ENCODE measurements at regions not wholly inside any gene's neighbourhood (a gene's known extent, or its start where the extent isn't known, plus 50 kb on each side); places are given as distances from the start of the nearest gene placed in this dataset.

DNA sequence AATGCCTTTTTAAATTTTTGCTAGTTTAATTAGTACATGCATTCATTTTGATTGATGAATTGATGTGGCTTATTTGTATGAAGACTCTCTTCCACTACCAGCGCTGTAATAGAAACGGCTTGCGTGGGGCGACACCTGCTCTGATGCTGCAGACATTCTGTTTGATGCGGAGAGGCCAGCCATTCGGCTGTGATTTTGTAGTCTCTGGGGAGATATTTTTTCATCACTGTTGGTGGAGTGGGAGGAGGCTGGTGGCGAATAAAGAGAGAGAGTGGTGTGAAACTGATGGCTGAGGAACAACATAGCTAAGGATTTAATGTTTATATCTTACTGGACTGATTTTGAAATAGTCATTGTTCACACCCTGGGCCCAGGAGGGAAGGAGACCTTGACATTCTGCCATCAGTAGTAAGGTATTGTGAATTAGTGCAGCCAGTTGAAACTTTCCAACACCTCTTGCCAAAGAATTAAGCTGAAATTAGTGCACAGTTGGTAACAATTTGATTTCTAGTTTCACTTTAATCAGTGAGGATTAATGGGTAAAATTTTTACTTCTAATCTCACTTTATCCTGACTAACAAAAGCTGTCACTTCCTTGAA, 224.1 kb downstream of the MTX2 start:
- Mint-ChIP-seq H3K4me1 (ENCODE audit: unreplicated experiment) (peaks cover 30% of the 10 kb centered on the region), H3K36me3 (ENCODE audit: low read depth, unreplicated experiment) (no peaks in the 10 kb centered on the region), H3K4me3 (ENCODE audit: unreplicated experiment) (no peak overlapping the region)

GRCh38 chr2:176493909-176494308, 224.7 kb downstream of the MTX2 start:
- no peak for DNase-seq (ENCODE audit: low spot score)
- Mint-ChIP-seq H3K4me1 (ENCODE audit: unreplicated experiment) (peaks cover 30% of the 10 kb centered on the region), H3K27ac (ENCODE audit: unreplicated experiment) (no peak overlapping the region), H3K9me3 (ENCODE audit: unreplicated experiment) (no peaks in the 10 kb centered on the region), H3K36me3 (ENCODE audit: low read depth, unreplicated experiment) (no peaks in the 10 kb centered on the region), H3K4me3 (ENCODE audit: unreplicated experiment) (no peak overlapping the region), H3K27me3 (ENCODE audit: unreplicated experiment) (peaks cover 3% of the 10 kb centered on the region)
- TF ChIP-seq CTCF (IDR thresholded peaks at IDR 0.05; ENCODE audit: unreplicated experiment) = no peak

More for the DNA sequence above, 224.1 kb downstream of the MTX2 start:
- DNase-seq (ENCODE audit: low spot score) = no peak
- H3K27ac Mint-ChIP-seq (ENCODE audit: unreplicated experiment) = no peak overlapping the region
- no peaks in the 10 kb centered on the region for H3K9me3 Mint-ChIP-seq (ENCODE audit: unreplicated experiment)
- no peak for TF ChIP-seq CTCF (IDR thresholded peaks at IDR 0.05; ENCODE audit: unreplicated experiment)
- peaks cover 3% of the 10 kb centered on the region for H3K27me3 Mint-ChIP-seq (ENCODE audit: unreplicated experiment)

DNA sequence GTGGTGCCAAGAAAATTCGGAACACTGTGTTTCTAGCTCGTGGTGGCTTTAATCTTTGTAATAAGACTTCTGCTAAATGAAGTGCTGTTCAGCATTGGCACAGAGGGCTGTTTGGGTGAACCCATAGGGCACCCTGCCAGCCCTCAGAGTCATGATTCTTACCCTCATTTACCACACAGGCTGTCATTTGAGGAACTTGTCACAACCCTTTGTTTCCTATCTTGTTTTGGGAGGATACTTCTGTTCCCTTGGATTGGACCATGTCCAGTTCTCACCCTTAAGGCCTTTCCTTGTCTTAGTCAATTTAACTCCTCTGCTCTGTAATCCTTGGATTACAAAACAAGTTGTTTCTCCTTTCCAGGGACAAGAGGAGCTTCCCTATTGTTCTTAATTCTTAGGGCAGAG, 225.7 kb downstream of the MTX2 start:
- Mint-ChIP-seq H3K4me3 (ENCODE audit: unreplicated experiment) (no peak overlapping the region), H3K9me3 (ENCODE audit: unreplicated experiment) (no peaks in the 10 kb centered on the region), H3K27me3 (ENCODE audit: unreplicated experiment) (no peaks in the 10 kb centered on the region), H3K36me3 (ENCODE audit: low read depth, unreplicated experiment) (no peaks in the 10 kb centered on the region), H3K4me1 (ENCODE audit: unreplicated experiment) (peaks cover 25% of the 10 kb centered on the region), H3K27ac (ENCODE audit: unreplicated experiment) (no peak overlapping the region)
- no peak for DNase-seq (ENCODE audit: low spot score)
- no peak for TF ChIP-seq CTCF (IDR thresholded peaks at IDR 0.05; ENCODE audit: unreplicated experiment)

DNA sequence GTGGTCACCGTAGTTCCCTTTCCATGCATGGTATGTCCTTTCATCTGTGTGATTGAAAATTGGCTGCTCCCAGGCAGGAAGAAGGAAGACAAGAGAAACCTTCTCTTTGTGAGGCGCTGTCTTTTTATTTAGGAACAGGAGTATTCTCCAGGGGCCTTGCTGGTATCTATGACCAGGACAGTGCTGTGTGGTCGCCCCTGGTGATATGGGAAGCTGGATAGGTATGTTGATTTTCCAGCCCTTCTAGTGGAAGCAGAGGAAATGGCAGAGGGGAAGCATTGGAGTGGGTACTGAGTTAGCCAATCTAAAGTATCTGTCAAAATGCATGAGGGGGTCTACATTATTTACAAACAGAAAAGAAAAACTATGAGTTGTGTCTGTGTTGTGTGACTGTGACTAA, 226.6 kb downstream of the MTX2 start:
- no peak for DNase-seq (ENCODE audit: low spot score)
- H3K36me3 Mint-ChIP-seq (ENCODE audit: low read depth, unreplicated experiment) = no peaks in the 10 kb centered on the region
- no peaks in the 10 kb centered on the region for H3K27me3 Mint-ChIP-seq (ENCODE audit: unreplicated experiment)
- H3K4me3 Mint-ChIP-seq (ENCODE audit: unreplicated experiment) = no peak overlapping the region
- no peak overlapping the region for H3K27ac Mint-ChIP-seq (ENCODE audit: unreplicated experiment)
- no peak for TF ChIP-seq CTCF (IDR thresholded peaks at IDR 0.05; ENCODE audit: unreplicated experiment)
- no peaks in the 10 kb centered on the region for H3K9me3 Mint-ChIP-seq (ENCODE audit: unreplicated experiment)
- H3K4me1 Mint-ChIP-seq (ENCODE audit: unreplicated experiment) = peaks cover 22% of the 10 kb centered on the region

DNA sequence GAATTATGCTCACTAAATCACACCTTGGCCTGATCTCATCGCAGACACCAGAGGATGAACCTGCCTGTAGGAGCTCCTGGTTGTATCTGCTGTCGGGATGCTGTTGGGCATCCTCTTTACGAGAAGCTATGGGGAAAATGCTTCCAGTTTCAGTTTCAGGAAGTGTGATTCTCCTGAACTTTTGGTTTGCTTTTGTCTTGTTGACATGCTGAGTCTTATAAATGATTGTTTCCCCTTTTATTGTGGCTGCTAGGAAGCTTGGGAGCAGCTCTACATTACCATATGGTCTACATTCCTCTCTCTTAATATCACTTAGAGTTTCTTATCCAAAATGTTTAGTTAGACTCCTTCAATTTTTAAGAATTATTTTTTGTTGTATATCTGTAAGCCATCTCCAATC, 227.5 kb downstream of the MTX2 start:
- no peaks in the 10 kb centered on the region for H3K27me3 Mint-ChIP-seq (ENCODE audit: unreplicated experiment)
- H3K4me1 Mint-ChIP-seq (ENCODE audit: unreplicated experiment) = peaks cover 23% of the 10 kb centered on the region
- no peaks in the 10 kb centered on the region for H3K36me3 Mint-ChIP-seq (ENCODE audit: low read depth, unreplicated experiment)
- no peak overlapping the region for H3K4me3 Mint-ChIP-seq (ENCODE audit: unreplicated experiment)
- no peaks in the 10 kb centered on the region for H3K9me3 Mint-ChIP-seq (ENCODE audit: unreplicated experiment)
- TF ChIP-seq CTCF (IDR thresholded peaks at IDR 0.05; ENCODE audit: unreplicated experiment) = no peak
- H3K27ac Mint-ChIP-seq (ENCODE audit: unreplicated experiment) = no peak overlapping the region
- DNase-seq (ENCODE audit: low spot score) = no peak
